ENCODE measurements at regions not wholly inside any gene's neighbourhood (a gene's known extent, or its start where the extent isn't known, plus 50 kb on each side); places are given as distances from the start of the nearest gene placed in this dataset.

DNA sequence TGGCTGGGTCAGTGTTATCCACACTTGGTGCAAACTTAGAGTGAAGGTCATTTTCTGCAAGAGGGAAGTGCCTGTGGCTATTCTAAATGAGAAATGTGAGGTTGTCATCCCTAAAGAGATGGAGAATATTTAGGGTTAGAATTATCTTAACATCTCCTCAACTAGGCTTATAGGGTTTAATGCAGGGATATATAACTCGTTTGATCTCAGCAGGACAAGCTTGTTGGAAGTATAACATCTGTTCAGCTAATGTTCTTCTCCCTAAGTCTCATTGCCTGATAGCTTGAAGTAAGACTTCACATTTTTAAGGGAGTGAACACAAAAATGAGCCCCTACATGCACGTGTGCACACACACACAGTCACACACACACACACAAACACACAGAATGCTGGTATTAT, 75.9 kb upstream of the NRXN1 start:
- DNase-seq, result no peak

GRCh38 chr2:51105811-51106210, 73.9 kb upstream of the NRXN1 start:
- DNase-seq, result no peak

- no peak for DNase-seq
Measured at GRCh38 chr2:51103205-51103604, 71.3 kb upstream of the NRXN1 start.

GRCh38 chr2:51093016-51093415, 61.1 kb upstream of the NRXN1 start:
- DNase-seq, result no peak

DNA sequence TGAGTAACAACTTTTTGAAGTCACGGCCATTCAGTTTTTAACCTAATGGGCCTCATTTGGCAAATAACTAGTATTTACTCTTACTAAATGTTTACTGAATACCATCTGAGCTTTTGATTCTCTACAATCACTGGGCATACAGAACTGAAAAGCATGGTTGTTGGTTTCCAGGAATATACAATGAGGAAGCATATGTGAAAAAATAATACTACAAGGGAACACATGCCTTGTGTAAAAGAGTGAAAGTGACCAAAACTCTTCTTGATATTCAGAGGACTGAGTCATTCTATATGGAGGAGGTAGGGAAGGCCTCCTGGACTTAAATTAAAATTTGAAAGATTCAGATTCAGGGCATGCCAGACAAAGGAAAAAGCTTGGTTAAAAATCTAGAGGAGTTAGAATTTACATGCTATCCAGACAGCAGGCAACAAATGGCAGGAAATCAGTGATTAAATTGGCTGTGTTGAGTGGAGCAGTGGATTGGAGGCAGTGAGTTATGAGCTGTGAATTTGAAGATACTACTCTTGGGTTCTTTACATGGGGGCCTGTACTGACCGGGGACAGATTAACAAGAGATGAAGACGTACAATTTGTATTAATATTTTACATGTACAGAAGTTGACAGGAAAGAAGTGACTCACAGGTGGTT, 53.6 kb upstream of the NRXN1 start:
- no peak for DNase-seq

- no peak for DNase-seq
Measured at GRCh38 chr2:51084750-51085149, 52.8 kb upstream of the NRXN1 start.
